ENCODE measurements at regions not wholly inside any gene's neighbourhood (a gene's known extent, or its start where the extent isn't known, plus 50 kb on each side); places are given as distances from the start of the nearest gene placed in this dataset.
"Not testable (repeated sequence)": the region's sequence is repeated elsewhere in the genome, so short reads cannot be mapped to it uniquely, and the experiment has no call there.

- Mint-ChIP-seq H3K36me3 (no peaks in the 10 kb centered on the region), H3K4me3 (no peak overlapping the region), H3K9me3 (peaks cover 0 to 17% (median 2%) of the 10 kb centered on the region in 3 donors), H3K4me1 (no peaks in the 10 kb centered on the region), H3K27ac (no peak overlapping the region), H3K27me3 (no peaks in the 10 kb centered on the region)
Observed at GRCh38 chr20:55354720-55355119, 650.6 kb downstream of the CBLN4 start.

DNA sequence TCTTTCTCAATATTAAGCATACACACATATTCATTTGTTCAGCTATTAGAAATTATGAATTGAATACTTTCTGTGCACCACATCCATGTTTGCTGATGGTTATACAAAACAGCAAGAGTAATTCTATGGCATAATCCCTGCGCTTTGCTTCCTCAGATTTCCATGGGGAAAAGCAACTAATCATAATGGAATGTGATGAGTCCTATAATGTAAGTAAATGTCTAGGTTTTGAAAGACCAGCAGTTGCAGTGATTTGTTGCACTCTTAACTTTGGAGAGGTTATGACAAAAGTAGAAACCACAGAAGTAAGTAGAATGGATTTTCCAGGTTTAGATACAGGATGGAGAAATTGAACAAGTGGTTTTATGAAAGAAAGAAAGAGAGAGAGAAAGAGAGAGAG lies 652.1 kb downstream of the CBLN4 start:
- H3K4me3 Mint-ChIP-seq = no peak overlapping the region
- no peaks in the 10 kb centered on the region for H3K27me3 Mint-ChIP-seq
- no peaks in the 10 kb centered on the region for H3K4me1 Mint-ChIP-seq
- H3K27ac Mint-ChIP-seq = no peak overlapping the region
- H3K9me3 Mint-ChIP-seq = peaks cover 0 to 17% (median 5%) of the 10 kb centered on the region in 3 donors
- no peaks in the 10 kb centered on the region for H3K36me3 Mint-ChIP-seq

DNA sequence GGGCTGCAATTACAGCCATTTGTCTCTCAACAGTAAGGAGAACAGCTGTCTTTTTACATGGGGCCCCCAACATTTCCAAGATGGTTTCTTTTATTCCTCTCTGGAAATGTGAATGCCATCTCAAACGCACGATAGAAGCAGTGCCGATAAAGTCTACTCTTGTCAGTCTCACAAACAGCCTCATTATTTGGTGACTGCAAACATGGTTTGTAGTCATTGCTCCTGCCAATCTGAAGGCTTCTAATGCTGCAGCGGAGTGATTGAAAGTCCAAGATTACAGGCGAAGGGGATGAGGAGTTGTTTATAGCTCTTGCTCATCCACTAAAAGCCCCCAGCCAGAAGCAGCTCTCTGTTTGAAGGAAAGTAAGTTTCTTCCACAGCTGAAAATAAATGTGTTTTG lies 657.1 kb downstream of the CBLN4 start:
- H3K27me3 Mint-ChIP-seq = no peaks in the 10 kb centered on the region
- H3K27ac Mint-ChIP-seq = no peak overlapping the region
- no peak overlapping the region for H3K4me3 Mint-ChIP-seq
- H3K9me3 Mint-ChIP-seq = peaks cover 0 to 15% (median 8%) of the 10 kb centered on the region in 3 donors
- H3K4me1 Mint-ChIP-seq = no peaks in the 10 kb centered on the region
- H3K36me3 Mint-ChIP-seq = no peaks in the 10 kb centered on the region

DNA sequence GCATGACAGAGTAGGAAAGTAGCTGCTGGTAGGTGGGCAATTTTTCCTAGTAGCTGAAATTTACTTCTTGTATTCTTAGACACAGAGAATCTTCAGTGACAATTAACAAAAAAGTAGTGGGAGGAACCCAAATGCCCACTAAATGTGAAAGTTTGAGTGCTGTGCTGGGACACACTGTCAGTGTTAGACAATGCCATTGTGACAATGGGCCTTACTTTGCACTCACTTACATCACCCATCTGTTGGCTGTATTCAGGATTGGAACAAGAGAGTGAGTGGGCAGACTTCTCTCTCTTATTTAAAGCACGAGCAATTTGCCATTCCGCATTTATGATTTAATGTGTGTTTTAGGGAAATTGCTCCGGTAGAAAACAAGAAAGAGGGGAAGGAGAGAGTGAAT lies 662.5 kb downstream of the CBLN4 start:
- H3K4me1 Mint-ChIP-seq = no peaks in the 10 kb centered on the region
- peaks cover 0 to 7% (median 6%) of the 10 kb centered on the region in 3 donors for H3K9me3 Mint-ChIP-seq
- H3K4me3 Mint-ChIP-seq = no peak overlapping the region
- no peaks in the 10 kb centered on the region for H3K36me3 Mint-ChIP-seq
- no peaks in the 10 kb centered on the region for H3K27me3 Mint-ChIP-seq
- H3K27ac Mint-ChIP-seq = no peak overlapping the region

DNA sequence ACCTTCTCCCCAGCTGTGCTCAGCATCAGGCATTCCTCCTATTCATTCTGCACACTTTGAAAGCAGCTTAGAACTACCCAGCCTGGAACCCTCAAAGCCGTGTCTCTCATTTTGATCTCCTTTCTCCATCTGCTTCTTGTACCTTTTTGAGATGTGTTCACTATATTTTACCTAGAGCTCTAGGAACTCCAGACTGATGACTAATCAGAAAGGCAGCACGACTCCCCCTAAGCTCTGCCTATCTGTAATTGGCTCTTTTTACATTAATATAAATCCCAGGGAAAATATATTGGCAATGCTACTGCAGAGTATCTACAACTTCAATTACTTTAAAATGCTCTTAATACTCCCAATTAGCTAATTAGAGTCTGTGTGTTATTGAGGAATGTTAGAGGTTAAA lies 671.5 kb downstream of the CBLN4 start:
- no peak overlapping the region for H3K4me3 Mint-ChIP-seq
- H3K36me3 Mint-ChIP-seq = no peaks in the 10 kb centered on the region
- no peaks in the 10 kb centered on the region for H3K27me3 Mint-ChIP-seq
- peaks cover 2 to 8% (median 8%) of the 10 kb centered on the region in 3 donors for H3K9me3 Mint-ChIP-seq
- H3K27ac Mint-ChIP-seq = no peak overlapping the region
- no peaks in the 10 kb centered on the region for H3K4me1 Mint-ChIP-seq

DNA sequence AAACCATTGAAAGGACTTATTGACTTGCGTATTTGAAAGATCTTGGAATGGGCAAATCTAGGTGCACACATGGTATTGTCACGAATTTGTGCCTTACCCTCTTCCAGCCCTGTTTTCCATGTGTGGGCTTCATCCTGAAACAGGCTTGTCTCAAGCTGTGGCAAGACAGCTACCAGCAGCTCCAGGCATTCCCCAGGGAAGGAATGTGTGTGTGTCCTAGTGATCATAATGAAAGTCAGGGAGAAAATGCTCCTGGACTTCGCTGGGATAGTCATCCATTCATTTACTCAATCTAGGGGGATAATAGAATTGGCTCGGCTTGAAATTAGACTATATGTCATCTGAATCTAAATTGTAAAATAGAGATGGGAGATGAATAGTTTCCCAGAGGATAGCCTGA lies 676.2 kb downstream of the CBLN4 start:
- H3K9me3 Mint-ChIP-seq = peaks cover 2 to 8% (median 4%) of the 10 kb centered on the region in 3 donors
- H3K27ac Mint-ChIP-seq = no peak overlapping the region
- no peak overlapping the region for H3K4me3 Mint-ChIP-seq

GRCh38 chr20:55322745-55323144 lies 682.6 kb downstream of the CBLN4 start:
- peaks cover 4% of the 10 kb centered on the region for H3K36me3 Mint-ChIP-seq
- no peaks in the 10 kb centered on the region for H3K27me3 Mint-ChIP-seq
- H3K9me3 Mint-ChIP-seq = peaks cover 3 to 13% (median 8%) of the 10 kb centered on the region in 3 donors
- H3K27ac Mint-ChIP-seq = no peak overlapping the region
- H3K4me1 Mint-ChIP-seq = no peaks in the 10 kb centered on the region
- no peak overlapping the region for H3K4me3 Mint-ChIP-seq

More for the DNA sequence above, 676.2 kb downstream of the CBLN4 start:
- H3K36me3 Mint-ChIP-seq = no peaks in the 10 kb centered on the region
- no peaks in the 10 kb centered on the region for H3K4me1 Mint-ChIP-seq
- H3K27me3 Mint-ChIP-seq = no peaks in the 10 kb centered on the region

GRCh38 chr20:55316753-55317152 lies 688.6 kb downstream of the CBLN4 start:
- Mint-ChIP-seq H3K9me3 (peaks cover 8 to 20% (median 8%) of the 10 kb centered on the region in 3 donors), H3K27me3 (no peaks in the 10 kb centered on the region), H3K27ac (no peak overlapping the region), H3K4me1 (no peaks in the 10 kb centered on the region), H3K4me3 (no peak overlapping the region), H3K36me3 (peaks cover 5% of the 10 kb centered on the region)

DNA sequence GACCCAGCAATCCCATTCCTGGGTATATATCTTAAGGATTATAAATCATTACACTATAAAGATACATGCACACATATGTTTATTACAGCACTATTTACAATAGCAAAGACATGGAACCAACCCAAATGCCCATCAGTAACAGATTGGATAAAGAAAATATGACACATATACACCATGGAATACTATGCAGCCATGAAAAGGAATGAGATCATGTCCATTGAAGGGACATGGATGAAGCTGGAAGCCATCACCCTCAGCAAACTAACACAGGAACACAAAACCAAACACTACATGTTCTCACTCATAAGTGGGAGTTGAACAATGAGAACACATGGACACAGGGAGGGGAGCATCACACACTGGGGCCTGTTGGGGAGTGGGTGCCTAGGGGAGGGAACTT lies 694.5 kb downstream of the CBLN4 start:
- H3K4me1 Mint-ChIP-seq, H3K27ac Mint-ChIP-seq, H3K27me3 Mint-ChIP-seq, H3K4me3 Mint-ChIP-seq, H3K36me3 Mint-ChIP-seq: not testable (repeated sequence)
- peaks cover 6 to 19% (median 11%) of the 10 kb centered on the region in 3 donors for H3K9me3 Mint-ChIP-seq

DNA sequence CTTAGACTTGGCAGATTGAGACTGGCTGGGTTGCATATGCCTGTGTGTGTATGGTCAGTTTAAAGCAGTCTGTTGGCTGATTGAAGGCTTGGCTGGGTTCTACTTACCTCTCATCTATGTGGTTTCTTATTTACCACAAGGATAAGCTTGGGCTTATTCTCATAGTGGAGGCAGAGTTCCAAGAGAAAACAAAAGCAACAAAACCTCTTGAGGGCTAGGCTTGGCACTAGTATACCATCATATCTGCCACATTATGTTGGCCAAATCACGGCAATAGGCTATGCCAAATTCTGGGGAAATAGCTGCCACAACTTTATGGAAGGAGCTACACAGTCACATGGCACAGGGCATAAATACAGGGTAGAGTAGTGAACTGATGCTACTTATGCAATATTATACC lies 714.1 kb downstream of the CBLN4 start:
- Mint-ChIP-seq H3K27me3 (no peaks in the 10 kb centered on the region), H3K4me1 (no peaks in the 10 kb centered on the region), H3K36me3 (no peaks in the 10 kb centered on the region), H3K9me3 (peaks cover 4 to 8% (median 5%) of the 10 kb centered on the region in 3 donors), H3K27ac (no peak overlapping the region), H3K4me3 (no peak overlapping the region)

DNA sequence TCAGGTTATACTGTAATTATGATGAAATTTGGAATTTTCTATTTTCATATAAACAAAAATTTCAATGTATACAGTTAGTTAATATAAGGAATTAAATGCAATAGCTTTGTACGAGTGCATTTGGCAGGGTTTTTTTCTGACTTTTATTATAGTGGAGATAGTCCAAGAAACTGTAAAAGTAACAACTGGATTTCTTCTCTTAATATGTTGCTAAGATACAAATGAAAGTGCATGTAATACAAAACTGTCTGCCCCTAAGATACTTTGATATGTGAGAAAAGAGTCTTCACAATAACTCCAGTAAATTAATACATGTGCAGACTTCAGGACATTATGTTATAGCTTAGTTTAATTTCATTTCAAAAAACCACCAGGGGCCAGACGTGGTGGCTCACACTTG lies 721.4 kb downstream of the CBLN4 start:
- H3K27ac Mint-ChIP-seq = no peak overlapping the region
- H3K27me3 Mint-ChIP-seq = no peaks in the 10 kb centered on the region
- peaks cover 2 to 8% (median 2%) of the 10 kb centered on the region in 3 donors for H3K9me3 Mint-ChIP-seq
- no peaks in the 10 kb centered on the region for H3K4me1 Mint-ChIP-seq
- no peaks in the 10 kb centered on the region for H3K36me3 Mint-ChIP-seq
- no peak overlapping the region for H3K4me3 Mint-ChIP-seq

DNA sequence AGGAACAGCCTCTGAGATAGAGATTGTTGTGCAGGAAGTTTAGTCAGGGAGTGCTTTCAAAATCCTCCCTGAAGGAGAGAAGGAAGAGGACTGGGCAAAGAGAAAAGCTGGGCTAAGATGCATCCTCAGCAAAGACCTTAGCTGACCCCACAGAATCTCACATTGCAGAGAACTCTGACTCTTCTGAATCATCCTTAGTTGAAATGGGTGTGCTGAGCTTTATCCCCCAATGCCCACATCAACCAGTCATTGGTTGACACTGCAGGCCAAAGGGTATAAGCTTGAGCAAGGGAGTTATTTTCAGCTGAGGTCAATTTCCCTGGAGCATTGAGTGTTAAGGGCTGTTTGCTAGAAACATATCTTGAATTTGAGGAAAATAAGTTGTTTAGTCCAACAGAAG lies 732.2 kb downstream of the CBLN4 start:
- Mint-ChIP-seq H3K27me3 (no peaks in the 10 kb centered on the region), H3K9me3 (peaks cover 3 to 7% (median 6%) of the 10 kb centered on the region in 3 donors), H3K27ac (no peak overlapping the region), H3K36me3 (no peaks in the 10 kb centered on the region), H3K4me3 (no peak overlapping the region), H3K4me1 (no peaks in the 10 kb centered on the region)

- no peak overlapping the region for H3K27ac Mint-ChIP-seq
- H3K4me3 Mint-ChIP-seq = no peak overlapping the region
- no peaks in the 10 kb centered on the region for H3K27me3 Mint-ChIP-seq
- no peaks in the 10 kb centered on the region for H3K4me1 Mint-ChIP-seq
- H3K9me3 Mint-ChIP-seq = peaks cover 3 to 9% (median 7%) of the 10 kb centered on the region in 3 donors
- no peaks in the 10 kb centered on the region for H3K36me3 Mint-ChIP-seq
Observed at GRCh38 chr20:55271371-55271770, 733.9 kb downstream of the CBLN4 start.

DNA sequence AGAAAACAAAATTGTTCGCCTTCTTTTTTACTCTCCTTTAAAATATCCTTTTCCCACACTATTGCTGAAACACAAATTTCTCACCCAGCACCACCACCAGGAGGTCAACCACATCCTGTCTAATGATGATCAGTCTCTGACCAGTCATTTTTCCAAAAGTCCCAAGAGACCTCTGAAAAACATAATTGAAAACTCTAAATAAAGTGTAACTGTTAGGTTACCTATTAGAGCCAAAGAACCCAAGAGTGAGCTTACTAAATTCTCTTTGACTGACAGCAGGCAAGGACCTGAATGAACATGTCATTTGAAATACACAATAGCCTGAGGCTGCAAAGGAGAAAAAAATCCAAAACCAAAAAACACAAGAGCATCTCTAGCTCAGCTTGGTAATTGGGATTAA lies 735.4 kb downstream of the CBLN4 start:
- H3K4me1 Mint-ChIP-seq = no peaks in the 10 kb centered on the region
- H3K27ac Mint-ChIP-seq = no peak overlapping the region
- H3K9me3 Mint-ChIP-seq = peaks cover 3 to 9% (median 4%) of the 10 kb centered on the region in 3 donors
- no peaks in the 10 kb centered on the region for H3K27me3 Mint-ChIP-seq
- no peaks in the 10 kb centered on the region for H3K36me3 Mint-ChIP-seq
- H3K4me3 Mint-ChIP-seq = no peak overlapping the region

- H3K36me3 Mint-ChIP-seq = no peaks in the 10 kb centered on the region
- no peak overlapping the region for H3K4me3 Mint-ChIP-seq
- H3K9me3 Mint-ChIP-seq = peaks cover 0 to 8% (median 3%) of the 10 kb centered on the region in 3 donors
- H3K4me1 Mint-ChIP-seq = no peaks in the 10 kb centered on the region
- no peak overlapping the region for H3K27ac Mint-ChIP-seq
- H3K27me3 Mint-ChIP-seq = no peaks in the 10 kb centered on the region
Observed at GRCh38 chr20:55266361-55266760, 739.0 kb downstream of the CBLN4 start.

GRCh38 chr20:55264703-55265239 lies 740.5 kb downstream of the CBLN4 start:
- Mint-ChIP-seq H3K4me1 (no peaks in the 10 kb centered on the region), H3K4me3 (no peak overlapping the region), H3K27ac (no peak overlapping the region), H3K36me3 (no peaks in the 10 kb centered on the region), H3K27me3 (no peaks in the 10 kb centered on the region), H3K9me3 (peaks cover 0 to 8% (median 3%) of the 10 kb centered on the region in 3 donors)
